GM12801 (cell line): ENCODE measurements at regions not wholly inside any gene's neighbourhood (a gene's known extent, or its start where the extent isn't known, plus 50 kb on each side); places are given as distances from the start of the nearest gene placed in this dataset.

ENCODE experiments used
- CTCF ChIP-seq: IDR thresholded peaks from one replicate; pipeline ENCODE4 v1.5.1; 2011; ENCODE audit warnings: control low read depth; ENCODE audit not compliant: insufficient read length; ENCODE audit errors: extremely low read depth

GRCh38 chr1:208595236-208595635 lies 351.1 kb upstream of the PLXNA2 start:
- no peak for TF ChIP-seq CTCF

- no peak for TF ChIP-seq CTCF
Measured at GRCh38 chr1:208595745-208596144, 351.6 kb upstream of the PLXNA2 start.

GRCh38 chr1:208597571-208597970 lies 353.4 kb upstream of the PLXNA2 start:
- no peak for TF ChIP-seq CTCF

GRCh38 chr1:208598021-208598420 lies 353.8 kb upstream of the PLXNA2 start:
- TF ChIP-seq CTCF = no peak

- no peak for TF ChIP-seq CTCF
Measured at GRCh38 chr1:208599063-208599462, 354.9 kb upstream of the PLXNA2 start.

- TF ChIP-seq CTCF = no peak
Measured at GRCh38 chr1:208600456-208601190, 356.4 kb upstream of the PLXNA2 start.

GRCh38 chr1:208601561-208601960 lies 357.4 kb upstream of the PLXNA2 start:
- TF ChIP-seq CTCF = no peak
